Activated CD4-positive, alpha-beta T cell treated with anti-CD3 and anti-CD28 coated beads, Interleukin-2, amount 50 U/mL, for 48 hours (primary cell): ENCODE measurements at regions not wholly inside any gene's neighbourhood (a gene's known extent, or its start where the extent isn't known, plus 50 kb on each side); places are given as distances from the start of the nearest gene placed in this dataset.

ENCODE experiments used
- DNase-seq, 2 experiments: peaks; one replicate each; pipeline ENCODE4 v3.0.0-alpha.2; 2020

DNA sequence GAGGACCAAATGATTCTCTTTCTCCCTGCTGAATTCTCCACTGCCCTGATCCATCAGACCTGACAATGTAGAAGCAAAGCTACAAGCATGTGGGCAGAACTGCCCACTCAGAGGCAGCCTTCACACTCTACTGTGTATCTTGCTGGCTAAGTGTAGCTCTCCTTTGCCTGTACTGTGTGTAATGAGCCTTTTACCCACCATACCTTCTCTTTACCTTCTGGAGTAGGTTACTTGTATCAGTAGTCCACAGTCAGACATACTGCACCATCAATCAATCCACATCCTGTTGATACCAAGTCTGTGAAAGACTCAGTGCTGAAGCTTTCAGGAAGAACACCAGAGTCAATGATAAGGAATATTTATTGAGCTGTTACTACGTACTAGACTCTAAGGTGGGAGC is 440.7 kb upstream of the ARHGEF26 start:
- no peak for DNase-seq

DNA sequence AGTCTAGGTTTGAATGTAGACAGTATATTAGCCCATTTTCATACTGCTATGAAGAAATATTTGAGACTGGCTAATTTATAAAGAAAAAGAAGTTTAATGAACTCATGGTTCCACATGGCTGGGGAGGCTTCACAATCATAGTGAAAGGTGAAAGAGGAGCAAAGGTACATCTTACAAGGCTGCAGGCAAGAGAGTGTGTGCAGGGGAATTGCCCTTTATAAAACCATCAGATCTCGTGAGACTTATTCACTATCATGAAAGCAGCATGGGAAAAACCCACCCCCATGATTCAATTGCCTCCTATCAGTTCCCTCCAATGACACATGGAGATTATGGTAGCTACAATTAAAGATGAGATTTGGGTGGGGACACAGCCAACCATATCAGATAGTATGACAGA is 440.1 kb upstream of the ARHGEF26 start:
- no peak for DNase-seq

DNA sequence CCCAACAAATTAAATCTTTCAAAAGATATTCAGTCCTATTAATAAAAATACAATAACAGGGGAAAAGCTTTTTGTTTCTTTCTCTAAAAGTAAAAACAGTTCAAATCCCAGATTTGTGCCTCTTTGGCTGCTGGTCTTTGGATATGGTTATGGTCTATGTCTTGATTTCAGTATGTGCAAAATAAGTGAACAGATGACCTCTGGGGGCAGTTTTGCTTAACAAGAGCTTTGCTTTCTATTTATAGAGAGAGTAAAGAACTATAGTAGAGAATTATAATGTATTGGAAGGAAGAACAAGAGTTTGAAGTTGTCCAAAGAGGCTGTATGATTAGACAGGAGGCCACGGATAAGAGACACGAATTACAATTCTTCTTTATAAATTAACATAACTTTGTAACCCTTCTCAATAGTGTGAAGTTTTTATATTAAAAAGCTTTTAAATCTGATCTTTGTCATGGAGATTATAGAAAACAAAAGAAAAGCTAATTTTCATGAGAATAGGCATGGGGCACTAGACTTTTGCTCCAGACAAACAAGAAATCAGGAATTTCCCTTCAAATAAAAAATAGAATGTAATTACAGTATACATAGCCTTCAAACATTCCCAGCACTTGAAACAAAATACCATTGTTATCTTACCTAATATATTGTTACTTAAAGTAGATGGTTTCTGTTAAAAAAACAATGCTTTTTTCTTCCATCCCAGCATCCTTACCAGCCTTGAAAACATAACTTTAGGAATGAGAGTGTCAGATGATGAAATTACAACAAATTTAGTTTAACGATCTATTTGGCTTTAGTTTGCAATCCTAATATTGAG is 432.7 kb upstream of the ARHGEF26 start:
- no peak for DNase-seq

DNA sequence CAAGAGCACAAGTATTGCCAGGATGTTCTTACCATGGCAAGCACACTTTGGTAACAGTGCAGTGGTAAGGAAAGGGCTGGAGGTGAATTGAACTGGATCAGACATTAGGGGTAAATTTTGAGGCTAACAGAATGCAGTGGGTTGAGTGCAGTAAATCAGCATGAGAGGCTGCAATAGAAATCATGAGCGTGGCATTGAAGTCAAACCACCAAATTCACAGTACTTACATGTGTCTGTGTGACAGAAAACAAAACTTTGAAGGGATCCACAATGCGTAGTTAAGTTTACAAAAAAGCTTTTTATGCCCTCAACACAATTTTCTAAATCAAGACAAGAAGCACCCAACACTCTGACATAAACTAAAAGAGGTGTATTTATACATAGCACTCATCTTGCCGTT is 428.0 kb upstream of the ARHGEF26 start:
- no peak for DNase-seq

DNA sequence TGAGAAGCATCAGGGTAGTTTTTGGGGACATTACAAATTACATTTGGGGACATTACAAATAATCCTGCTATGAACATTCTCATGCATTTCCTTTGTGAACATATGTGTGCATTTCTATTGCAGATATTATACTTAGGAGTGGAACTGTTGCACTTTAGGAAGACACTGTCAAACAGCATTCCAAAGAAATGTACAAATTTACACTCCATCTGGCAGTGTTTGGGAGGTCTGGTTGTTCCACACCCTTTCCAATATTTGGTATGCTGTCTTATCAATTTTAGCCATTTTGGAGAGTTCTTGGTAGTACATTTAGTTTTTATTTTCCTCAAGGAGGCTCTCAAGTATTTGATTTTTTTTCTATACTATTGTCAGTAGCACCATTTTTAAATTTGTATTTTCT is 419.1 kb upstream of the ARHGEF26 start:
- DNase-seq = no peak

DNA sequence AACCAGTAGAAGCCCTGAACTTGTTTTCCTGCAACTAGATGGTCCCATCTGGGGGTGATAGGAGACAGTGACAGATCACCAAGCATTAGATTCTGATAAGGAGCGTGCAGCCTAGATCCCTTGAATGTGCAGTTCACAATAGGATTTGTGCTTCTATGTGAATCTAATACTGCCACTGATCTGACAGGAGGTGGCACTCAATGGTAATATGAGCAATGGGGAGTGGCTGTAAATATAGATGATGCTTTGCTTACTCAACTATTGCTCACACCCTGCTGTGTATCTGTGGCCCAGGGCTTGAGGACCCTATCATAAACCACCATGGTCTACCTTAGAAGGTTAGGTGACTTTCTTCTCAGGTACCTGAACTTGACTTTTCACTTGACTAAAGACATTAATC is 417.1 kb upstream of the ARHGEF26 start:
- no peak for DNase-seq

DNA sequence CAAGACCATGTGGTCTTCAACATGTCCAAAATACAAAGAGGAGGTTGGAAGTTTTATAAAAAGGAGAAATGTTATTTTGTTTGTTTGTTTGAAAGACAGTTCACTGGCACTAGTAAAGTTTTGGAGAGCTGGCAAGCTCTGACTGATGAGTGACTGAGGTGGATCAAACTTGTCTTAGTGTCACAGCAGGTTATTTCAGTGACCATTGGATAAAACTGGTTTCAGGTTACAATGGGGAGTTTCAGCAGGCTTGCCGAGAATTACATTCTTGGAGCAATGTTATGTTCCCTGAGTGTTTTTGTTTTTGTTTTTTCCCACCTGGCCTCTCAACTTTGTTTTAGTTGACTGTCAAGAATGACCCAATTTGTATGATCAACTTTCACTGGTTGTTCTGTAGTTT is 414.5 kb upstream of the ARHGEF26 start:
- no peak for DNase-seq

DNA sequence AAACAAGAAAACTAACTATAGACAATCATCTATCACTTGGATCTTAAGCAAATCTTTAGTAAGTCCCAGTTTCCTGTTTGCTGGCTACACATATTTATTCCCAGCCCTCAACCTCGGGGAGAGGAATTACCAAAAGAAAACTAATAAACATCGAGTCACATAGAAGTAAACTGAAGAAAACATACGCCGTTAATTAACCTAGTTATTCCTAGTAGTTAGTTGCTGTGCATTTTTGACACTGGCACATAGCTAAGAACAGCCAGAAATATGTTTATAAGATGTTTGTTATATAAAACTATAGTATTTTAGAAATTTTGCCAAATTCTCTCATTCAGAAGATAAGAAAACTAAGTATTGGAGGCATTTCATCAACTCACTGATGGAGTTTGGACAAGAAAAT is 407.2 kb upstream of the ARHGEF26 start:
- DNase-seq = no peak

DNA sequence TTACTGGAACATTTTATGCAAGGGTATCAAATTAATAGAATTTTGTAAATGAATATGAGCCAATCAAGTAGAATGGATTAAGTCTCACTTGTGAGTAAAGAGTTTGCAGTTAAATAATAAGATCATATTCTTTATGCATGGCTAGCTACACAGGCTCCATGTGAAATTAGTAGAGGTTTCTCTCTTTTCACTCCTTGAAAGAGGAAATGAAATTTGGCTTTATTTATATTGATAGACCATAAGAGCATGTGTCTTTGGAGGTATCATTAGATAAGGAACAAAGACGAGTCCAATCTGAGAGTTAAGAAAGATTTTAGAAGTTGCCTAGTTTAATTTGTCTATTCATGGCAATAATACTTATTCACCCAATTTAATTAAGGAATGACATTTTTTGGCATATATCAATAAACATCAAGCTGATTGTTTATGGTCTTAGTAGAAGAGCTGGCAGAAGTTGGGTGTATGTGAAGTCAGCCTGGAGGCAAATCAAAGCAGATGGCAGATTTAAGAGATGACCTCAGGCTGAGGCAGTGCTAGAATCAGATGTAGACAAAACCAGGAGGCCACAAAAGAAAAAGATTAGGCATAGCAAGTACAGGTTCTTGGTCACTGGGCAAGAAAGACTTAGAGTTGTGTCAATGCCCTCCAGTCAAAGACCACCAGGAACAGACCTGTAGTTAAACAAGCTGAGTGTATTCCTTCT is 406.5 kb upstream of the ARHGEF26 start:
- no peak for DNase-seq

DNA sequence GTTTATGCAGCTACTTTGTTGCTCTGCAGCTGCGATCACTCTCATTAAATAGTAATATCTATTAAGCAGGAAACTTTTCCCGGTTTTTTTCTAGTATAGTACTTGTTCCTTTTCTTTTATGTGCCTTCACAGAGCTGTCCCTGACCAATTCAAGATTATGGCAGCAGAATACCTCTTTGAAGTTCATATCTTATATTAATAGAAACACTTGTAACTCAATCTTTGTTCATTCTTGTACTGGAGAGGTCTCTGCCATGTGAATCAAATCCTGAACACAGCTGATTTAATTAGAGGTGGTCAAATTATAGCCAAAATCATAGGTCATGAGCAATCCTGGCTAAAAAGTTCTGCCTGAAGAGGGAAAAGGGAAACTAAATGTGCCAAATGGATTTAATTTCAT is 399.0 kb upstream of the ARHGEF26 start:
- no peak for DNase-seq

DNA sequence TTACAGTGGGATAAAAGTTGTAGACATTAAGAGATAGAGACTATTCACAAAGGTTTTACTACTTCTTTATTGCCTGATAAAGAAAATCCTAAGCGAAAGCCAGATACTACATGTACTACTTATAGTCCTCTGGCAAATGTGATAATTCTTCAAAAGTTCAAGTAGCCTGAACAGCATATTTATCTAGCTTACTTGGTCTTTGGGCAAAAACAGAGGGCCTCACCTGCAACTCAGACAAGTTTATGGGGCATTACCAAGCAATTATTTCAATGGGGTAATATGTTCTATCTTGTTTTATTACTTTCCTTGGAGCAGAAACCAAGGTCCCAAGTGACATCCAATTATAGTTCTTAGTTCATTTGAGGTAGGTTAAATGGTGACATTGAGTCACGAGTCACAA is 390.1 kb upstream of the ARHGEF26 start:
- DNase-seq = no peak

DNA sequence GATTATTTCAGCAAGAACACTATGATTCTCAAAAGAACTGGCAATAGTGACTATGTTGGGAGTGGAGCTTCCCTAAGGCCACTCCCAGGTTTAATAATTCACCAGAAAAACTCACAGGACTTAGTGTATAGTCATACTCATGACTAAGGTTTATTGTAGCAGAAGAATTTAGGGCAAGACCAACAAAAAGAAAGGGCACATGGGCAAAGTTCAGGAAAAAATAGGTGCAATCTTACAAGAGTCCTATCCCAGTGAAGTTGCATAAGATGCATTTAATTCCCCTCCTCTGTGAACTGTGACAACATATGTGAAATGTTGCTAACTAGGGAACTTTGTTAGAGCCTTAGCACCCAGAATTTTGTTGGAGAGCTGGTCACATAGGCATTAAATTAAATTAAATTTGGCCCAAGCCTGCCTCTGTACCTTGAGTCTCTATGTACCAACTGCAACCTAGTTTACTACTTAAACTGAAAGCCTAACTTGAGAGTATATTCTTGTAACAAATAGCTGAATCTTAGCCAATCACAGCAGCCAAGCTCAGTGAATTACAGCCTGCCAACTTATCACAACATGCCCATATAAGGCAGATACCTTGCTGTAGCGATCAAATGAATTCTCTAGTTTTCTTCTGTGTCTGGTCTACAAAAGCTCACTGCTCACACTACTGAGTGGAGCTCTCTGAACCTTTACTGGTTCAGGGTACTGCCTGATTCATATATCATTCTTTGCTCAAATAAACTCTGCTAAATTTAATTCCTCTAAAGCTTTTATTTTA is 386.2 kb upstream of the ARHGEF26 start:
- no peak for DNase-seq

DNA sequence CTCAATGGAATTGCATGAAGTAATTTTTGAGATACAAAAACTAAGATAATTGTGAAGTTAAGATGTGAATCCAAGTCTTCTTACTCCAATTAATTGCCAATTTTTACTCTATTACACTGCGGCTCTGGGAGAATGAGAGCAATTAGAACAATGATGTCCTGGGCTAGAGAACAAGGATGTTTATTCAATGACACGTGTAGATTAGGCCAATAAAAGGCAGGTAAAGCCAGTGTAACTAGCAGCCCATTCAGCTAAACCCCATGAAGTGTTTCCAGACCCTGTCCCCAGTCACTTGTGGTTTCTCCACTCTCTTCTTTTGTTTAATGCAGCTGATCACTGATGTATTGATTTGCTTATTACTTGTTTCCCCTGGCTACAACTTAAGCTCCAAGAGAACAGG is 381.1 kb upstream of the ARHGEF26 start:
- DNase-seq = no peak

DNA sequence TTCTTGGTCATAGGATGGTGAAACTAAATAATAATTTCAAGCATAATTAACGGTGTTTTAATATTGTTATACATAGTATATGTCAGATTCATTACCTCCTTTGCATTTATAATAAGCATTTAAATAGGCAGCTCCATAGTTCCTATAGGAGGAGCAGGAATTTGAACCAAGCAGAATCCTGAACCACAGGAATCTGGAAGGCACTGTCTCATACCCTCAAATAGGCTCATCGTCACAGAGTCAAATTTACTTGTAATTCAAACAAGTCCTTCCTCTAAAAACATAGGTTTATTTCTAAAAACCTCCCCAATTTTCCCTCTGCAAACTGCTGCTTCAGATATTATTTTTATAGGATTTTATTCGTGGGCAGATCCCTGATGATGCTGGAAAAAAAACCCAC is 376.3 kb upstream of the ARHGEF26 start:
- no peak for DNase-seq

DNA sequence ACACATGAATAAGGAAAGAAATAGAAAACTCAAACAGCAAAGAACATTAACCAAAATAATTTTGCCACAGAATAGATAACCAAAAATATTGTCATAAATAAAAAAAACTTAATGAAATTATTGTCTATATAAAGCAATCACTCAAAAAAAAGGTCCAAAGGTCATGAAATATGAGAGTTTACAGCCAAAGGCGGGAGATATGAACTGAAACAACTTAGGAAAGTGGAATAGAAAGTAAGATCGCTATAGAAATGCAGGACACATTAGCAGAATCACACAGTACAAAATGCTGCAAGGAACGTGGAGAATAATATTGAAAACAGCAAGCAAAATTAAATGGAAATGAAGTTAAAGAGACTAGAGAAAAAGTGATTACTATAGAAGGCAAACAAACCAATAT is 375.0 kb upstream of the ARHGEF26 start:
- DNase-seq = no peak

DNA sequence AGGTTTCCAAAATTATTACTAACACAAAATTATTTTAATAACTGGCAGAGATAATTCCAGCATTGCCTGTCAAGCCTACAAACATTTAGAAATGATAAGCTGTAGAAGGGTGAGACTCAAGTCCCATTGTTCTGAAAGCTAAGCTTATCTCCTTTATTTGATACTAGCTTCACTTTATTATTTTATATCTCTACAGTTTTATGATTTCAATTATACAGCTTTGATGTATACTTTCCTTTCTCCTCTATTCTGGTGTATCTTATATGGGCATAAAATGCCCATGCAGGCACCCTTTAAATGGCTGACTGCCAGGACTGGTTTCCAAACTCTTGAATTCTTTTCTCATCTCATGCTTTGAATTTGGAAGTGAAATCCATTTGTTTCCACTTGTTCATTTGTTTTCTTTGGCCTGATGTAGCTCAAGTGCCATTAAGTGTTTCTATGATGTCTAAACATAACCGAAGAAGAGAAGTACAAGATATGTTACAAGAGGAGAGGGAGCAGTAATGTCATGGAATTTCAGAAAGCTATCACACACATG is 372.1 kb upstream of the ARHGEF26 start:
- DNase-seq = no peak

DNA sequence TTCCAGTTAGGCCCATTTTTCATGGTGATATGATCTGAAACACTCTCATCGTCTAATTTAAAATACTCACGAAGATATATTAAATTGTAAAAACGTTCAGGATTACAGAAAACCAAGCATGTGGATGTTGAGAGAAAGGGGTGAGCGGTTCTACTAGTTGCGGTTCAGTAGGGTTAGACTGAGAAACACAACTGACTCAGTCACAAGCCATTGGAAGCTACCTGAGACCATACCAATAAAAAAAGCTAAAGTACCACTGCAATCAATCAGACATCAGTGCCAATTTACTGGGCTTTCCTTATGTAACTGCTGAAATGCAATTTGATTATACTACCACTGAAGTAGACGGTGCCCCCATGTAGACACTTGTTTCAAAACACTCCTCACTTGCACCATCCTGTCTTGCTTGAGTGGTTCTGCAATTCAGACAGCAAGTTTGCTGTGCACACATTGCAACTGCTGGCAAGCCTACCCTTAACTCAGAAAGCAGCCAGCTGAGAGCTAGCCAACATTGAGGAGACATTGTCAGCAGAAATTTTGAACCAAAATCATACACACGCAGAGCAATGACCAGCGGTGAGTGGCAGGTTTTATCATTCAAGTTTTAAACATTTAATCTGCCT is 368.7 kb upstream of the ARHGEF26 start:
- DNase-seq = no peak

DNA sequence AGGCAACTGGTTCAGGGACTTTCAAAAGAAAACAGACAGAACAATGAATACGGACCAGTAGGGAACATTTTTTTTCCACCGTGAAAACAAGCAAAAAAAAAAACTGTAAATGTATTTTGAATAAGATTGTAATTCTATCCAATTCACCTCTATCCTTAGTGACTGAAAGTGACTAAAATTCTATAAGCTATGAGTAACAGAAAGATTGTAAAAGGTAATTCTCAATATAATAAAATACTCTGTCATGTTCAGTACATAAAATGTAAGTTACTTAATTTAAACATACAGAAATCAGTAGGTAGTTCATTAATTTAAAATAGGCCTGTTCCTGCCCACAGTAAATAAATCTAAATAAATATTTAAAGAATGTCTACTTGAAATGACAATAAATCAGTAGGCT is 368.2 kb upstream of the ARHGEF26 start:
- DNase-seq = no peak

DNA sequence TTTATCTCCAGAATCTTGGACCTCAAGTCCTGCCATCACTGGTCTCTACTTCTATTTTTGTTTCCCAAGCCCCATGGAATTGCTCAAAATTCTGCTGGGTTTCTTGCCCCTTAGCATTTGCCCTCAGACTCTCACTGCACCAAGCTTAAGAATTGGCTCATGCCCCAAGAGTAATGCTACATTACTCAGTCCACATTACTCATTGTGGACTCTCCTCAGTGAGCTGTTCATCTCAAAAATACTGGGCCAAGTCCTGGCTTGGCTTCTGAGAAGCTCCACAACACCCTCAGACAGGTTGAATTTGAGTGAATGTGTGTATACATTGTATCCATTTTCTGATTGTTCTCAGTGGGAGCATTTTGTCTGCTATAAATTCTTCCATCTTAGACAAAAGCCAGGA is 364.4 kb upstream of the ARHGEF26 start:
- DNase-seq = no peak

DNA sequence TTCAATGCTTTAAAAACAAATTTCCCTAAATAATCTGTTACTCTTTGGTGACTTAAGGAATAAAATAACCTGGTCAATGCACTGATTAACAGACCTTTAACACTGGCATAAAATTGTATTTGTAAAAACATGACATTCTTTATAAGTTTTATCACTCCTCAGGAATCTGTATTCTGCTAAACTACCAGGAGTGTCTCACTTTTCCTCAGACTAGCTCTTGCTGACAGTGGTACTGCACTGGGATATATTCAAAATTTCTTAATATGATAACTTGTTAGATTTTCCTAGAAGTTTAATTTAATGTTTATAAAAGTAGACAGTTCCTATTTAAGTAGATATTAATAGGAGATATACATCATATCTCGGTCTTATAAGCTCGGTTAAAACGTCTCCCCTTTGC is 363.4 kb upstream of the ARHGEF26 start:
- no peak for DNase-seq

DNA sequence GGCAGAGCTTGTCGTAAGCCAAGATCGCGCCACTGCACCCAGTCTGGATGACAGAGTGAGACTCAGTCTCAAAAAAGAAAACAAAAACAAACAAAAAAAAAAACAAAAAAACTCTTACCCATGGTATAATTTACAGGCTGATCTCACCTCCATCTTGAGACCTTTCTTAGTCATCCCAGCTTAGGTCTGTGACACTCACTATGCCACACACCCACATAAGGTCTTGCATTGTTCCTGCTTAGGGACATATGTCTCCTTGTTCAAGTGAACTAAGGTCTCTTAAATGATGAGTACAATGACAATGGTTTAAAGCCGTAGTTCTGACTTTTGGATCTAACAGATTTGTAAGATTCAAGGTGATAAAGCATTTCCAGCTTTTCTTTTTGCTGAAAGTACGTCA is 360.2 kb upstream of the ARHGEF26 start:
- no peak for DNase-seq

DNA sequence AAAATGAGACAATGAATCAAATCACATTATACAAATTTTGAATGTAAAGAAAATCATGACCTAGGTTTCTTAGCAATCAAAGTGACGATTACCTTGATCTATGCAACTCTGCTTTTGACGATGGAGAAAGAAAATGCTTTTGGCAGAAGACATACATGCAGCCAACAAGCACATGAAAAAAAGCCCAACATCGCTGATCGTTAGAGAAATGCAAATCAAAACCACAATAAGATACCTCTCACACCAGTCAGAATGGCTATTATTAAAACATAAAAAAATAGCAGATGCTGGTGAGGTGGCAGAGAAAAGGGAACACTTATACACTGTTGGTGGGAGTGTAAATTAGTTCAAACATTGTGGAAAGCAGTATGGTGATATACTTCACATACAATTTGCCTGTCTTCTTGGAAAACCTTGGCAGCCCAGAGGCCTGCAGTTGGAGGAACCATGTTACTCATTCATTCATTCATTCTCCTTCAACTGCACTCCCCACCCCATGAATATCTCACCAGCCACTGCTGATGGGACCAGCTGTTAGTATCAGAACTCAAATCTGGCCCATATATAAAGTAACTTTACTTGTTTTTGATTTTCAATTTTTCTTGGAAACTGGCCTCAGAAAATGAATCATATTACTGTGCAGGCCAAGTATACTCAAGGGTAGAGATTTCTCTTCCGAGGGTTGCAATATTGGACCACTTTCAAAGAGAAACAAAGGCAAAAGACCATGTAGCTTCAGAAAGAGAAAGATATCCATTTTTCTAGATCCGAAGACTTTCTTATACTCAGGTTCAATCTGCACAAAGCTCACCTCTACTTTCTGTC is 358.6 kb upstream of the ARHGEF26 start:
- DNase-seq = no peak
